HG03520 (cell line): ENCODE measurements at regions not wholly inside any gene's neighbourhood (a gene's known extent, or its start where the extent isn't known, plus 50 kb on each side); places are given as distances from the start of the nearest gene placed in this dataset.

Source experiments
- ATAC-seq: cut with Tn5 transposase; IDR thresholded peaks from one replicate; pipeline ENCODE4 v1.9.1; 2021; ENCODE audit warnings: mild to moderate bottlenecking, moderate library complexity; ENCODE audit not compliant: unreplicated experiment

DNA sequence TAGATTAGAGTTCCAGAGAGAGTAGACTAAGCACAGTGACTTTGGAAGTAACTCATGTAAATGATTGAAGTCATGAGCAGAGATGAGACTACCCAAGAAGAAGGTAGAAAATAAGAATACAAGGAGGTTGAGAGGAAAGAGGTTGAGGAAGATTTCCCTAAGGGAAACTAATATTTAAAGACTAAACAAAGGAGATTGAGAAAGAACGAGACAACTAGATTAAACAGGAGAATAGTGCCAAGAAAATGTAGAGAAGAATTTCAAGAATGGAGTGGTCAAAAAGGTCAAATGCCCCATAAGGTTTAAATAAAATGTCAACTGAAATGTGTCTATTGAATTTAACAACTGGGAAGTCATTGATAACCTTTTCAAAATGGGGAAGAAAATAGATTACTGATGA, 59.0 kb downstream of the RPS29 start:
- ATAC-seq = no peak

DNA sequence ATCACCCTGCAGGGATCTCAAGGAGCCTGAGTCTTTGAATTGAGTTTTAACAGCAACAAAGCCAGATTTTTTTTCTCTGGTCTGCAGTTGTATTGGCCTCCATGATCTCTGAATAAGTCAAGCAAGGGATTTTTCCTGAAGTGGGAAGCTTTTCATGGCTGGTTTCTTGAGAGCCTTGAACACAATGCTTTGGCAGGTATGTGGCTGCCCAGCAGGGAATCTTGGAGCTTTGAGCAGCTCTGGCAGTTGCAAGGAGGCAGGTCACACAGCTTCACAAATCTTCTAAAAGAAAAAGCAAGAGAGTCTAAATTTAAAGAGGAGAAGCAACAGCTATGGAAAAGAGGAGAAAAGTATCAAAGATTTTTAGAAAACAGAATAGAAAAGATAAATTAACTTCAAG, 60.1 kb downstream of the RPS29 start:
- no peak for ATAC-seq

DNA sequence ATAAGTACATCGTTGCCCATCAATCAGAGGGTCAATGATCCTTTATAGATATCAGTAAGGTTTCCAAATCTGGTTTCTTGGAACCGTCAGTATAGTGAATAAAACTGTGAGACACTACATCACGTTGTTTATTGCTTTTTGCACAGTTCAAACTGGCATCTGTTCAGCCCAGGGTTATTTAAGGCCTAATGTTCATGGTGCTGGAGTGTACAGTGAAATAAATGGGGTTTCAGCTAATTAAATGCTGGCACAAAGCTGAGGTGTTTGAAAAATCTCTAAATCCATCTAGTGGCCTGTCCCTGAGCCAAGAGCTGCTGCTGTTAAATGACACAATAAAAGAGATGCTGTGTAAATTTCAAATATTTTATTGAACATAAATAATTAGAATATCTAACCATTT, 69.9 kb downstream of the RPS29 start:
- no peak for ATAC-seq

DNA sequence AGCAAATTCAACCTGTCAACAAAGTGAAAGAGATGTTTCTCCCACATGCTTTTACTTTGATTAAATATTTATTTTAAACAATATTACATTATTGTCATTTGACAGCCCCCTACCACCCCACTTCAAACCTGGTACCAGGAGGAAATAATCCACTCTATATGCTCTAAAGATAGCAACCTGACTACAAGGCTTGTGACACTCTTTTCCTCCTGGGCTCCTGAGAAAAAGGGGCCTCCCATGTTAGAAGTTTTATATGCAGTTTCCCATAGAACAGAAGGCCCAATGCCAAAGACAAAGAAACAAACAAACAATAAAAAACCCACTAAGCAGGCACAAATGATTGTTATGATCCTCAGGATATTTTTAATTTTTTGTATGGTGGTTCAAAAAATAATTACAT, 73.6 kb downstream of the RPS29 start:
- no peak for ATAC-seq

DNA sequence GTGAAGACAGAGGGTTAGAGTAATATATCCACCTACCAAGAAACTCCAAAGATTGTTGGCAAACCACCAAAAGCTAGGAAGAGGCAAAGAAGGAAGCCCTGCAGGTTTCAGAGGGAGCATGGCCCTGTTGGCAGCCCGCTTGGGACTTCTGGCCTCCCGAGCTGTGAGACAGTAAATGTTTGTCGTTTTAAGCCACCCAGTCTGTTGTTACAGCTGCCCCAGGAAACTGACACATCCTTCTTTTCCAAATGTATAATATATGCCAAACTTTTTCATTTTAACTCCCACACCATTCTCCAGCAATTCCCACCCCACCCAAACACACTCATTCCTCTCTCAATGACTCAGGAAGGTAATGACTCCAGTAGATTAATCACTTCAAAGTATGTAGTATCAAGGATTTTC, 74.0 kb downstream of the RPS29 start:
- no peak for ATAC-seq

DNA sequence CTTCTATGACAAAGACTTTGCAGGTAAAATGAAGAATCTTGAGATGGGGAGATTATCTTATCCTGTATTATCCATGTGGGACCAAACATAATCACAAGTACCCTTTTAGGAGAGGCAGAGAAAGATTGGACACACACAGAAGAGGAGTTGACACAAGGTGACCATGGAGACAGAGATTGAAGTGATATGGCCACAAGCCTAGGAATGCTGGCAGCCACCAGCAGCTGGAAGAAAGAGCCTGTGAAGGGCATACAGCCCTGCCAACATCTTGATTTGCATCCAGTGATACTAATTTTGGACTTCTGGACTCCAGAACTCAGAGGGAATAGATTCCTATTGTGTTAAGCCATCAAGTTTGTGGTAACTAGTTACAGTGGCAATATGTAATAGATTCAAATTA, 78.1 kb downstream of the RPS29 start:
- ATAC-seq = no peak

DNA sequence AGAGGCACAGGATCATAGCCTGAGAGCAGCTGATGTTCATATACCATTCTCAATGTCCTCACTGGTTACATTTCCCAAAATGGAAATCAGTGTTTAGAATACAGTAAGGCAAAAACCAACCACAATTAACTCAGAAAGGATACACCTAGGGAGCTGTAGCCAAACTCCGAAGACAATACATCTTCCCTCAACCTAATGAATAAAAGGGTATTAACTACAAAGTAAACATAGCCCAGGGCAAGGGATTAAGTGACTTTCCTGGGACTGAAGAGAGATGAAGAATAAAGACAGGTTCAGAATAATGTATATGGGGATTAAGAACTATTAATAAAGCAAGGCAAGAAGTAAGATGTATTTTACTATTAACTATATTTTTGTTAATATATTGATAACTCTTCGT, 79.5 kb downstream of the RPS29 start:
- no peak for ATAC-seq

DNA sequence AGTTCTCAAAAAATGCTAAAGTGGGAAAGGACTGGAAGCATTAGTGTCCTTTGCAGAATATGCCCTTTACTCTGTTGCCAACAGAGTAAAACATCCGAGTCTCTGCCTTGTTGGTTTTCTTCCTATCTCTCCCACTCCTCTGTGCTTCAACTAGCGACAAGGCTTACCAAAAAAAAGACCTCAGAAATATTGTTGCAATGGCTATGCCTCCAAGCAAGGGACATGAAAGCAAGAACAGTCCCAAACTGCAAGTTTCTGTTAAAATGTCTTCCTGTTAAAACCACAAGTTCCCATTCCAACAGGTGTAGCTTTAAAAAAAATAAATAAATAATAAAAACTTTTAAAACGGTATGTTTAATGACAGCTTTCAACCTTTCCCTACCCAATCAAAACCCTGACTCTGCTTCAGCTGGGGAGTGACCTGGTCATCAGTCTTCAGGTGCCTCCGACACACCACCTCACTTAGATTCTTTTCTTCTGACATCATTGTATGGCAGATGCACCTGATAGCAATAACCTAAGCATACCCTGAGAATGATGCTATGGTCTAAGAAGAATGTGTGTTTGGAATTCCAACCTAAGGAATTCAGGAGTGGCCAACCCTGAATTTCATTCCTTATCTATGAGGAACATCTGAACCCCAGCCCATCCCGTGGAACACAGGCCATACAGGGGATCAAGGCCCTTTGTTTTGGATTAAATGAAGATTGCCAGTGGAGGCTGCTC, 81.0 kb downstream of the RPS29 start:
- ATAC-seq = no peak

DNA sequence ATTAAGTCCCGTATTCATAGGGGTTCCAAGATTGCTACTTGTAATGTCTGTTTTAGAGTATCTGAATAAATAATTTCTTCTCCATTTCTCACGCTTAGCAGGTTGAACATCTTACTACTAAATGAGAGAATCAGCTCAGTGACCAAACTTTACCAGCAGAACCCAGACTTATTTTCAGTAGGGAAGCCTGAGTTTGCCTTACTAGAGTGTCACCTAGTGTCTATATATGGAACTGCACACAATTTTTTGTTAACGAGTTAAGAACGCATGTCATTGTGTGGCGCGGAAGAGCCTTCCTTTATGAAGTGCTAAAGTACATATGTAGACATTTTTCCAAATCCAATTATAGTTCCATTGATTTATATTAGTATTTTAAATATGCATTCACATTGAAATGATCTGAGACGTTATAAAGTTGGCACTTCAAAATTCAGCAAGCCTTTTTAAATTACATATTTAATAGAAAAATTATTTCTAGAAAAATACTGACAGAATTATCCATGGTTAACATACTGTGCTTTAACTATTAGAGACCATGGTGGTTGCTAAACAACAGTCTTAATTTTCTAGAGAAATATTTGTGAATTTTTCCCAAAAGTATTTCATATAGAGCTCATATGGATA, 88.3 kb downstream of the RPS29 start:
- peak; percentile 87 for ATAC-seq

DNA sequence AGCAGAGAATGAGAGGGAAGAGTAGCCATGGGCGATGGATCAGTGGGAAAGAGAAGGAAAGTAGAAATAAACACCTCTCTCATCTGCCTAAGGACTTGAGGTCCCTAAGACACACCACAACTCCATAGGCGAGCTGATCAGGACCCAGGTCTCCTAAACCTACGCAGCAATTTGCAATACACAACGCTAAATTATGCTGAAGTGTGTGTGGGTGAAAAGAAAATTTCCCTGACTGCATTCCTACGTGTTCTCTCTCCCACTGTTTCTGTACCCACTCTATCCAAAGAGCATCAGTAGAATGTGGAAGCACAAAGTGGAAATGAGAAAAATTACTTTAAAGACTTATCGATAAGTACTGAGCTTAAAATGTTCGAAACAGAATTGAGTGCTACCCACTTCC, 88.9 kb downstream of the RPS29 start:
- ATAC-seq = no peak

DNA sequence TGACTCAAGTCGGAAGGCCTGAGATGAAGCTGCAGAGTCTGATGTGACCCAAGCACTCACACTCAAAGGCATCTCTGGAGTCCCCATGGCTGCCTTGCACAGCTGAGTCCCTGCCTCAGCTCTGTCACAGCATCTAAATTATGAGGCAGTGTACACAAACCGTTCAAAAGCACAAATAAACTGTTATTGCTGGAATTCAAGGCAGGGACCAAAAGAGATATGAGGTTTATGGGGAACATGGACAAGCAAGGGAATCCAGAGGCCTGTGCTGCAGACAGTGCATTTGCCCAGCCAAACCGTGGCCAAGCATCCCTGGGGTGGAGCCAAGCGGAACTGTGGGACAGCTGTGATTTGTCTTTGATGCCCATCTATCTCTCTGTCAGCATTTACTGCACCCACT, 91.3 kb downstream of the RPS29 start:
- no peak for ATAC-seq

DNA sequence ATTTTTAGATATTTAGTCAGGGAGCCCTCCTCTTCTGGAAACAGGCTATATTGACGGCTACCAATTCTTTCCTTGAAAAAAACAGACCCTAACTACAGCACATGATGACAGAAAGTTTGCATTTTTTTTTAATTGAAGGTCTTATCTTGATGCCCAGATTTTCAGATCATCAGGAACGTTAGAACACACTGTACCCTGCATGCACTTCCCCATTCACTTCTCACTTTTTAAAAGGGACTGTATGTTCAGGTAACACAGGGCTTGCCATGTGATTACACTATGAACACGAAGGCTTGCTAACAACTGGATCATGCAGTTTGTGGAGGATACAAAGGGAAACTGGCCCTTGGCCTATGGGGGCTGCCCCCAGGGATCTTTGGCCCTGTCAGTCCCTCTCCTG, 92.6 kb downstream of the RPS29 start:
- ATAC-seq = no peak

DNA sequence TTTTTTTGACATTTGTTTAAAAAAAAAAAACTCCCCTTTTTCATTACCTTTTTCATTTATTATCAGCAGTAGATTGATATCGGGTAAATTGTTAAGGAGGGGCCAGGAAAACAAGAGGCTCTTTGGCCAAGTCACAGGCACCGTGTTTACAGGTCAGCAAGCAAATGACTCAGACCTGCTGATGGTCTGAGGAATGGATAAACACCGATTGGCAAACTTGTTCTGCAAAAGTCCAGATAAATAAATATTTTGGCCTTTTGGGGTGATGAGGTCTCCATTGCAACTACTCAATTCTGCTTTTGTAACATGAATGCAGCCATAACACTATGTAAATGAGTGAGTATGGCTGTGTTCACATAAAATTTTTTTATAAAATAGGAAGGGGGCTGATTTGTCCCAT, 94.0 kb downstream of the RPS29 start:
- ATAC-seq = no peak

DNA sequence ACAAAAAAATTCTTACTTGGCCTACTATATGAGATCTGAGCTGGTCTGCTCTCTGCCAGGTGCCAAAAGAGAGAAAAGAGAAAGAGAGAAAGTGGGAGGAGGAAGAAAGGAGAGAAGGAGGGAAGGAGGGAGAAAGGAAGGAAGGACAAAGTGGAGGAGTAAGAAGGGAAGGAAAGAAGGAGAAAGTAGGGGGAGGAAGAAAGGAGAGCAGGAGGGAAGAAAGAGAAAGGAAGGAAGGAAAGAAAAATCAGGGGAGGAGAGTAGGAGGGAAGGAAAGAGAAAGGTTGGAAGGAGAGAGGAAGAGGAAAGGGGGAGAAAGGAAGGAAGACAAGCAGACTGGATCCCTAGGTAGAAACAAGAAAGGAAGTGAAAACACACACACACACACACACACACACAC, 96.8 kb downstream of the RPS29 start:
- ATAC-seq = no peak

DNA sequence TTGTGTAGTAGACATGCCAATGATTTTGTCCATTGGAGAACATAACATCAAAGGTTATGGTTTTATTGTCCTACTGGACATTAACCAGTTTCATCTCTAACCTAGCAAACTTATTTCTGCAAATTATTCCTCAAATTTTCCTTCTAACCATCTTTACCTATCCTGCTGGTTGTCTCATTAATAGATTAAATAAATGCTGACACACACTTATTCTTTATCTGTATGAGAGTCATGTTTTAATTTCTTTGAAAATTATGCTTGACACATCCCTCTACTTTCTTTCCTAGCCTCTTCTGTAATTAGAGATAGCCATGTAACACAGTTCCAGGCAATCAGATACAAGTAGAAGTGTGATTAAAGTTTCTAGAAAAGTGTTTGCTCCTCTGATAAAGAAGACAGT, 98.9 kb downstream of the RPS29 start:
- ATAC-seq = no peak

DNA sequence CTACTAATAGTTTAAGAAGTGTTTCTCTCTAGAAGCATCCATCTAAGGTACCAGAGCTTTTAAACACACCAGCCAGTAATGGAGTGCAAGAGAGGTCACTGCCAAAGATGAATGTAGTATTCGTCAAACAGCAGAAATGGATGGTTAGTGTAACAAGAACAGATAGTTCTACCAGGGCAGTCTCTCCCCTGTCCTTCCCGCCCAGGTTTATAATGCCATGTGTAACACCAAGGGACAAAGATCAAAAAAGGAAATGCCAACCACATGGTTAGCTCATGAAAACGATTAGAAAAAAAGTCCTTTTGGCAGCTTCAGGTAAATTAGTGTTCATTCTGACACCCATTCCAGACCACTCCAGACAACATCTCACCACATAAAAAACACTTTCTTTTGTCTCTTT, 100.9 kb downstream of the RPS29 start:
- no peak for ATAC-seq

DNA sequence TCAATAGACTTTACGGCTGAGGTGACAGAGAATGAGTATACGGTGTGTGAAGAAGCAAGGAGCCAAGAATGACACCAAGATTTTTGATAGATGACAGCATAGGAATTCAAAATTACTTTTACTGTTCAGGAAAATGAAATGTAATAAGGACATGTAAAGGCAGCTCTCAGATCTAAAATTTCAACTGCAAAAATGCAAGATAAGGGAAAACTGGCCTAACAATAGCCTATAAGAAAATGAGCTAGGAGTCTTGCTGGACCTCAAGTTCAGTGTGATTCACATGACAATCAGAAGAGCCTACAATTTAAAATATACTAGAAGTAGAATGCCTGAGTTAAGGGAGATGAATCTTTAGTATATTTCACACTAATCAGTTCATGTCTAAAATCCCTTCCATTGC, 102.0 kb downstream of the RPS29 start:
- ATAC-seq = no peak

DNA sequence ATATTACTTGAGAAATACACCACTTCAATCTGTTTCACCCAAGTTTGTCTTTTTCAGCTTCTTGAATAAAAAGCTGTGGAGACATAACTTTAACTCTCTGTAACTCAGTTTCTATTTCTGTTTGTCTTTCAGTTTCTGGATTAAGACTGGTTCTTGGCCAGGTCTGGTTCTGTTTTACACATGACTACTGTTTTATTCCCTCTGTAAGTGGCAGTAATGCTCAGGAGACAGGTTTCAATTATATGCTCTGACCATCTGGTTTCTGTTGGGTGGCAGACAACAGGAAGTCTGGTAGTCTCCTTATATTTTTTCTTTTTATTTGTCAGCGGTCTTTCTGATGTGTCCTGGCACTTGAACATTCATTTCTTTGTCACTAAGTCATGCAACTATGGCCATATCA, 102.9 kb downstream of the RPS29 start:
- ATAC-seq = peak; percentile 60

DNA sequence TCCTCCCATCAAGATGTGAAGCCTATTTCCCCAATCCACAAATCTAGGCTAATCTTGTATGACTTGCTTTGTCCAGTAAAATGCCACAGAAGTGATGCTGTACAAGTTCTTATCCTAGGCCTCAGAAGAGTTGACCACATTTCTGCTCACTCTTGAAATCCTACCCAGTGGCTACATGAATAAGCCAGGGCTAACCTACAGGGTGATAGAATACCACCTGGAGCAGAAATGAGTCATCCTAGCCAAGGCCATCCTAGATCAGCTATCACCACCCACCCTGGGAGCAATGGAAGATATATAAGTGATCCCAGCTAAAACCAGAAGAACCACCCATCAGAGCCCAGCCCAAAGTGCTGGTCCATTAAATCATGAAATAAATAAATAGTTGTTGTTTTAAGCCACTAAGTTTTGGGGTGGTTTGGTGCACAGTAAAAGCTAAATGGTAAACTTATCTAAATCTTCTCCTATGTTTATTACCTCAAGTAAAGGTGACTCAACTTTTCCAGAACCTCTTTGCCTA, 105.1 kb downstream of the RPS29 start:
- ATAC-seq = no peak

DNA sequence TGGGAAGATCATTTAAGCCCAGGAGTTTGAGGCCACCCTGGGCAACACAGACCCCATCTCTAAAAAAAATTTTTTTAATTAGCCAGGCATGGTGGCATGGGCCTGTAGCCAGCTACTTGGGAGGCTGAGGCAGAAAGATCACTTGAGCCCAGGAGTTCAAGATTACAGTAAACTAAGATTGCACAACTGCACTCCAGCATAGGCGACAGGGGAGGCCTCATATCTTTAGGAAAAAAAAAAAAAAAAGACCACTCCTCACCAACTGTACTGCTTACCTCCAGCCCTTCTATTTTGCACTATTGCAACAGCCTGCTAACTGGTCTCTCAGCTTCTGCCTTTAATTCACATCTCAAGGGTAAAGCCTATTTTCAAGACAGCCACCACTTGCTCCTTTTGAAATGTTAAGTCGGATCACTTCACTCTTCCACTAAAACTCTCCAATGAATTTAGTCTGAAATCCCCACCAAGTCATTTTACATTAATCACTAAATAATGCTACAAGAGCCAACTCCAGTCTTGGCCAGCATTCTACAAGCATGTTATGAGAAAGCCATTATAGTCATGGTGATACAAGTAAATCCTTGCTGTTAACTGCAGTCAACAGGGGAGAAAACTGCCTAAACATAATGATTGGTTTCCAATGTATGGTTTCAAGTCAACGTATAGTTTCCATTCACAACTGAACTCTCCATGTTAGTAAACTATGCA, 106.0 kb downstream of the RPS29 start:
- no peak for ATAC-seq

DNA sequence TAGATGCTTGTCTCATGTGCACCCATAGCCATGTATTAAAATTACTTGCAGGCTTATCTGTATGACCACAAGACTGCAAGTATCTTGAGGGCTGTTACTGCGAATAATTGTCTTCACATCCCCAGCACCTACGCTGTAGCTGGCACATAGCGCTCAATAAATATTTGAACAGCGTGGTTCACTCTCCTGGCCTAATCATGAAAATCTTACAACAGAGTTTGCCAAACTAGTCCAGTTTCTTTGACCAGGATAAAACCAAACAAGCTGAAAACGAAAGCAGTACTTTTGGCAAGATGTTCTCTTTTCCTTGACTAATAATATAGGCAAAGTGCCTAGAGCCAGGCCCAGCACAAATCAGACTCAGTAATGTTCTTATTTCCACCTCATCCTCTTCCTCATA, 106.7 kb downstream of the RPS29 start:
- ATAC-seq = no peak

DNA sequence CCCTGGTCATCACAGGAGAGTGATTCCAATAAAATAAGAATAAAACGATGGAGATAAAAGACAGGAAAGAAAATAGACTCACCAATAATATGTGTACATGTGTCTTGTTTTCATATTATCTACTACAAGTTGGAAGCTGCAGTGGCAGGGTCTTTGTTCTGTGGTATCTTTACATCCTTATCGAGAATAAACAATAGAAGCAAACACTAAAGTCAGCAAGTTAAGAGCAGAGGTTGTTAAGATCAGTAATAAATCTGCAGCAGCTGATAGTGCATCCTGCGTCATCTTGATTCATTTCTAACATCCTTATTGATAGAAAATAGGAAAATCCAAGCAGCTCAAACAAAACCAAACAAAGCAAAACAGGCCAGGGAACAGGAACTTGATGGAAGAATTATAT, 107.4 kb downstream of the RPS29 start:
- no peak for ATAC-seq
